NCI-H460 (cell line): ENCODE measurements at regions not wholly inside any gene's neighbourhood (a gene's known extent, or its start where the extent isn't known, plus 50 kb on each side); places are given as distances from the start of the nearest gene placed in this dataset.

Source experiments
- DNase-seq: peaks from one replicate; pipeline ENCODE4 v3.0.0-alpha.2; 2016; ENCODE audit warnings: low read depth; ENCODE audit errors: extremely low read depth

DNA sequence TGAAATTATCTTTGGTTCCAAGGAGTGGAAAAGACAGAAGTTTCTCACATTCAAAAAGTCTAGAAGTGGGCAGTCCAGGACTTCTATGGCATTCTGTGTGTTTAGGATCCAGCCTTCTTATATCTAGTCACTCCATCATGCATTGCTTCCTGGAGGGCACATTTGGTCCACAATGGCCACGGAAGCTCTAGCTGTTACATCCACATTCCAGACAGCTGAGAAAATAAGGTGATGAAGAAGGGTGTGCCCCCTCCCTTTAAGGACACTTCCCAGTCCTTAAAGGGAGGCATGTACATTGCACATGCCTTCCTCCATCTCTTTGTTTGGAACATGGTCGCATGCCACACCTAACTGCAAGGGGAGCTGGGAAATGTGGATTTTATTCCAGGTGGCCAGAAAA is 59.9 kb upstream of the BZW1 start:
- no peak for DNase-seq

DNA sequence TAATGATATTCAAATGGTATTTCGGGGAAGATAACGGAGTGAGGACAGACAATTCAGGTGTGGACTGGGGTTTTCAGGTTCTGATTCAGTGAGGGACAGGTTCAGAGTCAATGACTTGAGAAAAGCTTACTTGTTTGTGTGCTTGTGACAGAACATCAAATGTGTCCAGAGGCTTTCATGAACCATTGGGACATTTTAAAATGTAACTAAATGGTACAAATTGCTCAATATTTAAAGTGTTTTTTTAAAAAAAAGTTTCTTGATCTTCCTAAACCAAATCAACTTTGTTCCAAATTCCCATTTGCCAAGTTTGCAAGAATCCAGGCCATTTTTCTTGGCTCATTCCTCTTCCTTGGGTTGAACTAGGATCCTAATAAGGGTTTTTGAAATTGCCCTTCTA is 59.4 kb upstream of the BZW1 start:
- DNase-seq: no peak

DNA sequence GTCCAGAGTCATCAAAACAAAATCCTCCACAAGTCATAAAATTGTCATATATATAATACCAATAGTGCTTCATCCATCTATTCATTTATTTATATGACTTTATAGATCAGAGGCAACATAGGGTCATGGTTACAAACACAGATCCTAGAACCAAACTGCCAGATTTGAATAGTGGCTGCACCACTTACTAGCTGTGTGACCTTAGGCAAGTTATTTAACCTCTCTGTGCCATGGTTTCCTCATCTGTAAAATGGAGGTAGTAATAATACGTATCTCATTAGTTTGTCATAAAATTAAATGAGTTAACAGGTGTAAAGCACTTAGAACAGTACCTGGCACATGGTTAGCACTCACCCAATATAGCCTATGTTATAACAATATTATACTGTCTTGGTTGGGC is 58.9 kb upstream of the BZW1 start:
- DNase-seq: no peak

DNA sequence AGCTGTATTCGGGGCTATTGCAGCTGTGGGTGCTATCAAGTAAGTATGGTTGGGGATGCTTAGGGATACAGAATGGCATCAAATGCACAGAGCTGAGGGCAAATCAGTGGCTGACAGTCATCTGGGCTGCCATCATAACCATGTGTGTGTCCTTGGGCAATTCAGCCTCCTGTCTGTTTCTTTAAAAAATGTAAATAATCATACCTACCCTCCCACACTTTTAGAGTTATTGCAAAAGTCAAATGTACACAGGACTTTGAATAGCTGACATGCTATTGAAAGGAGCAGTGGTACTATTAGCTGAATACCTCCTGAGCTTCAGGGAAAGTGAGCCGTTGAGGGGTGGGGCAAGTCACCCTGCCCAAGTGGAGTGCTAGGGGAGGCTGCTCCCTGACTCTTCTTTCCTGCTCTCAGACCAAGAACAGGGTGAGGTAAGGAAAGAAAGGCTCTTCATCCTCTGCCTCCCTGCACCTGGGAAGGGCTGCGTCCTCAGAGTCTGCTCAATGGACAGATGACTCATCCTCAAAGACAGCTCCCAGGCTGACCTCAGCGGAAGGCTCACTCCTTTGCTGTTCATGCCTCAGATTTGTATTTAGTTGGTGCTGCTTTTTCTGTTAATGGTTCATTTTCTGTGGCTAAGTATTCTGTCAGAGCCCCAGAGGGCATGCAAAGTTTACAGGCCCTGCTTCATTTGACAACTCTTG is 54.9 kb upstream of the BZW1 start:
- peak; percentile 52 for DNase-seq

DNA sequence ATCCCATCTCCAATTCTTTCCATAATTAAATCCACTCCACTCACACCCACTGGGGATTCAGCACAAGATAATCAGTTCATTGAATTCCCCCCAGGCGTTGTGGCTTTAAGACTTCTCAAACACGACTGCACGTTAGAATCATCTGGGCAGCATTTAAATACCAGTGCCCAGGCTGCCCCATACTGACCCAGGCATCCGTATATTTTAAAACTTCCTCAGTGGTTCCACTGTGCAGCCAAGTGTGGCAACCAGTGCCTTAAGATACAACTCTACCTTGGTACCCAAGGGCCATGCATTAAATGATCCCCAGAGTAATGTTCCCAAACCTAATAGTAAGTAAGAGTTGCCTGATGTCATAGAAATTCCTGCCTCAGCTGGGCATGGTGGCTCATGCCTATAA is 54.3 kb upstream of the BZW1 start:
- DNase-seq: no peak

DNA sequence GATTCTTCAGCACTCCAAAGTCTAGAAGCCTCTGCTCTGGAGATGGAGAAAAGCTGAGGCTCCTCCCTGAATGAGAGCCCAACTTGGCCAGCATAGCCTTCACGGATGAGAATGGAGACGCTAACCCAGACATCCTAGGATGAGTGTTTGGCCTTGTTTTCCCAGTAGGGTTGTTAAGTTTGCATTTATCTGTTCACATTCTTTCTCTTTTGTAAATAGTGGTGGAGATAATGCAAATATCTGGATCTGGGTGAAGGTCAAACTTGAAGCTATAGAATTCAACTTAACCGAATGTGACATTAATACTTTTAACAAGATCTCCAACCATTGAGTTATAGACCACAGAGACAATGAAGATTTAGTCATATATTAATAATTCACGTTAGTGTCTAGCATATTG is 53.4 kb upstream of the BZW1 start:
- DNase-seq: no peak

DNA sequence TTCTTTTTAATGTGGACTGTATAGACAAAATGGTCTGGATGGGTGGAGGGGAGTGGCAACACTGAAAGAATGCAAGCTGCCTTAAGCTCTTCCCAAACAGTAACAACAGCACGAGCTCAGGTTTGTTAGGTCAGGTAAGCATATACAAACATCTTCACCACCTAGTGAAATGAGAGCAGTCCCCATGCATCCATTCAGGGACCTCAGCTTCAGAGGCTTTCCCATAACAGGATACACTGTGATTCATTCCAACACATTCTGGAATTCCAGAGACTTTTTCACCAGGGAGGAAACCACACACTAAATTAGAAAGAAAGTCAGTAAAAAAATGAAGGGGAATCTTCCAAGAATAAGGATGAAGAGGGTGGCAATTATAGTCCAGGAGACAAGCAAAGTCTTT is 50.4 kb upstream of the BZW1 start:
- DNase-seq: no peak
